ENCODE measurements at regions not wholly inside any gene's neighbourhood (a gene's known extent, or its start where the extent isn't known, plus 50 kb on each side); places are given as distances from the start of the nearest gene placed in this dataset.

DNA sequence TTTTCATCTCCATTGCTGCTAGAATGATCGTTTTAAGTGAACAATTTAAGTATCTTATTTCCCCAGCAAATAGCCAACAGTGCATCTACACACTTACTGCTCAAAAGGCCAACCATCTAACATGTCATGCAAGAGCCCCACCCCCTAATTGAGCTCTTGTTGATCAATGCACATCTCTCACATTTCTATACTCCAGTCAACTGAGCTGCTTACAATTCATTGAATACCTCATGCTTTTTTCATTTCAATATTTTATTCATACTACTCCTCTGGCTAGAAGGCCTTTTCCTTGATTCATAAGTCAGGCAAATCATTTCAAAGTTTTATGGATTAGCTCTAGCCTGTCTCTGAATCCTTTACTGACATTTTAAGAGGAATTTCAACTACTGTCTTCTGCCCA lies 79.0 kb upstream of the WDR17 start:
- DNase-seq, result no peak
- H3K4me3 ChIP-seq (ENCODE audit: low read length), result no peak overlapping the region
- H3K4me2 ChIP-seq (ENCODE audit: low read depth, low read length, poor library complexity, severe bottlenecking), result no peak overlapping the region
- no peak overlapping the region for H2AFZ ChIP-seq (ENCODE audit: low read length)
- H4K20me1 ChIP-seq (ENCODE audit: insufficient read depth, low read depth, low read length), result no peaks in the 10 kb centered on the region
- no peaks in the 10 kb centered on the region for H3K9me3 ChIP-seq (ENCODE audit: low read length)
- no peaks in the 10 kb centered on the region for H3K36me3 ChIP-seq (ENCODE audit: insufficient read depth, low read length)
- no peaks in the 10 kb centered on the region for H3K4me1 ChIP-seq (ENCODE audit: low read length)
- no peaks in the 10 kb centered on the region for H3K9me2 ChIP-seq (replicated peaks; ENCODE audit: insufficient read depth, low read length)
- no peak overlapping the region for H3K9ac ChIP-seq (ENCODE audit: low read length)
- no peaks in the 10 kb centered on the region for H3K79me2 ChIP-seq (ENCODE audit: low read length)
- no peaks in the 10 kb centered on the region for H3K27me3 ChIP-seq (ENCODE audit: low read length)
- no peak overlapping the region for H3K27ac ChIP-seq (ENCODE audit: low read length)

DNA sequence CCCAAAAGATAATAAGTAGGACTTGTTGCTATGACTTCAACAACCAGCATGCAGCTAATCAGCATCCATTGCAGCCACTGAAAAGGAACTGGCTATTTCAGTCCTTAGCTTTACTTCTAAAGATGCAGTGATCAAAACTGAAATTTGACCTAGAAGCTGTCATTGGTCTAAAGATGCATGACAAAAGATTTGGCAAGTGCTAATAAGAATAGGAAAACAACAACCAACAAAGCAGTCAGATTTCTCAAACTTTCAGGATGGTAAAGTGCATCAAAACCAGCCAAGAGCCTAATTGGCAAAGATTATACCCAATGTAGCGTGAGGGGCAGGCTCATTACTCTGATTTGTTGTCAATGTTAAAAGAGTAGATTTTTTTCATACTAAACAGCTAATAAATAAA lies 77.1 kb upstream of the WDR17 start:
- H3K4me1 ChIP-seq (ENCODE audit: low read length), result no peaks in the 10 kb centered on the region
- H3K4me2 ChIP-seq (ENCODE audit: low read depth, low read length, poor library complexity, severe bottlenecking), result no peak overlapping the region
- H3K36me3 ChIP-seq (ENCODE audit: insufficient read depth, low read length), result no peaks in the 10 kb centered on the region
- no peak overlapping the region for H3K27ac ChIP-seq (ENCODE audit: low read length)
- no peaks in the 10 kb centered on the region for H3K27me3 ChIP-seq (ENCODE audit: low read length)
- H2AFZ ChIP-seq (ENCODE audit: low read length), result no peak overlapping the region
- H3K9me3 ChIP-seq (ENCODE audit: low read length), result no peaks in the 10 kb centered on the region
- H3K79me2 ChIP-seq (ENCODE audit: low read length), result no peaks in the 10 kb centered on the region
- no peak overlapping the region for H3K9ac ChIP-seq (ENCODE audit: low read length)
- no peak overlapping the region for H3K4me3 ChIP-seq (ENCODE audit: low read length)
- H4K20me1 ChIP-seq (ENCODE audit: insufficient read depth, low read depth, low read length), result no peaks in the 10 kb centered on the region
- DNase-seq, result no peak
- no peaks in the 10 kb centered on the region for H3K9me2 ChIP-seq (replicated peaks; ENCODE audit: insufficient read depth, low read length)

DNA sequence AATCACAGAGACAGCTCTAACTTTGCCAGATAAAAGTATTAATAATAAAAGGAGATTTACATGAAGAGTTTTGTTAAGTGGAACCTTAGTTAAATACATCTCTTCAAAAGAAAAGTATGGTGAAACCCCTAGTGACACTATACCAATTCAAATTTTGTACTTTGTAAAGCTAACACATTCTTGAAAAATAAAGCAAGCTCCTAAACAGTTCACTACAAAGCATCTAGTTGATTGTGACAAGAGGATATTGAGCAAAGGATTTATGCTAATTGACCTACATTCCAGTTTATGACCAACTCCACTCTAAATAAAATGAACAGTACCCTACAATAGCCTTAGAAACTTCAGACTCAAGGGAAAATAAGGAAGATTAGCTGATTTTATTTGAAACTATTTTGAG lies 69.4 kb upstream of the WDR17 start:
- Histone ChIP-seq H2AFZ (ENCODE audit: low read length) (no peak overlapping the region), H3K9me2 (replicated peaks; ENCODE audit: insufficient read depth, low read length) (no peaks in the 10 kb centered on the region), H3K9me3 (ENCODE audit: low read length) (no peaks in the 10 kb centered on the region), H3K27me3 (ENCODE audit: low read length) (no peaks in the 10 kb centered on the region), H3K4me1 (ENCODE audit: low read length) (no peaks in the 10 kb centered on the region), H4K20me1 (ENCODE audit: insufficient read depth, low read depth, low read length) (no peaks in the 10 kb centered on the region), H3K4me3 (ENCODE audit: low read length) (no peak overlapping the region), H3K27ac (ENCODE audit: low read length) (no peak overlapping the region), H3K4me2 (ENCODE audit: low read depth, low read length, poor library complexity, severe bottlenecking) (no peak overlapping the region), H3K36me3 (ENCODE audit: insufficient read depth, low read length) (no peaks in the 10 kb centered on the region), H3K9ac (ENCODE audit: low read length) (no peak overlapping the region), H3K79me2 (ENCODE audit: low read length) (no peaks in the 10 kb centered on the region)
- no peak for DNase-seq

DNA sequence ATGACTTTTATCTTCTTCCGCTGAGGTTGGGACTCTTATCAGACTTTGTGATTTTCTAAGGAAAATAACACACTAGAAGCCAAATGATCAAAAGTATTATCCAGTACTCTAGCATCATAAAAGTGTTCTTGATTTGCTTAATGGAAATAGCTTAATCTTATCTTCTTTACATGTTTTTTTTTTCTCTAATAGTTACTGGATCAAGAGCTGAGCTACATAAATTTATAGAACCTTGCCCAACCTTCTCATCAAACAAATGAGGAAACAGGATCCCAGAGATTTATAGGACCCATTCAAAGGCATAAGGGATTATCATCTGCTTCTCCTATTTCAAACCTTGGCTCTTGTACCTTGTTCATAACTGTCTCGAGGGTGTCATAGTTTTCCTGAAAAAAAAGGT lies 68.3 kb upstream of the WDR17 start:
- H3K36me3 ChIP-seq (ENCODE audit: insufficient read depth, low read length), result no peaks in the 10 kb centered on the region
- H3K27ac ChIP-seq (ENCODE audit: low read length), result no peak overlapping the region
- H3K4me3 ChIP-seq (ENCODE audit: low read length), result no peak overlapping the region
- no peaks in the 10 kb centered on the region for H4K20me1 ChIP-seq (ENCODE audit: insufficient read depth, low read depth, low read length)
- no peak overlapping the region for H3K4me2 ChIP-seq (ENCODE audit: low read depth, low read length, poor library complexity, severe bottlenecking)
- no peaks in the 10 kb centered on the region for H3K27me3 ChIP-seq (ENCODE audit: low read length)
- DNase-seq, result no peak
- no peaks in the 10 kb centered on the region for H3K9me2 ChIP-seq (replicated peaks; ENCODE audit: insufficient read depth, low read length)
- H3K79me2 ChIP-seq (ENCODE audit: low read length), result no peaks in the 10 kb centered on the region
- H3K4me1 ChIP-seq (ENCODE audit: low read length), result no peaks in the 10 kb centered on the region
- H2AFZ ChIP-seq (ENCODE audit: low read length), result no peak overlapping the region
- H3K9ac ChIP-seq (ENCODE audit: low read length), result no peak overlapping the region
- H3K9me3 ChIP-seq (ENCODE audit: low read length), result no peaks in the 10 kb centered on the region

DNA sequence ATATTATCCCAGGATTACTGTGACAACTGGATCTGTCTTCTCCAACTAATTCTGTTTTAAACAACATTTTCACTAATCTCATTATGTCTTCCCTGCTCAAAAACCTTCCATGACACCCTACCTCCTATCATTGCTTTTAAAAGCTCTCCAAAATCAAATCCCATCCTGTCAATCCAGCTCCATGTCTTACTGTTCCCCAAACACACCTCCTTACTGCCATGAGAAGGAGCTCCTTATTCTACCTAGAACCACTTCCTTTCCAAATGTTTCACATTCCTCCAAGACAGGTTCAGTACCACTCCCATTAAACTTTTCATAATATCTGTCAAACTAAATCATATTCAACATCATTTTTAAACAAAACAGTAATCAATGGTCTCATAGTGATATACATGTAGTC lies 66.9 kb upstream of the WDR17 start:
- no peaks in the 10 kb centered on the region for H3K27me3 ChIP-seq (ENCODE audit: low read length)
- no peaks in the 10 kb centered on the region for H3K9me2 ChIP-seq (replicated peaks; ENCODE audit: insufficient read depth, low read length)
- no peak overlapping the region for H2AFZ ChIP-seq (ENCODE audit: low read length)
- no peaks in the 10 kb centered on the region for H3K4me1 ChIP-seq (ENCODE audit: low read length)
- H3K9ac ChIP-seq (ENCODE audit: low read length), result no peak overlapping the region
- no peaks in the 10 kb centered on the region for H3K79me2 ChIP-seq (ENCODE audit: low read length)
- no peaks in the 10 kb centered on the region for H3K36me3 ChIP-seq (ENCODE audit: insufficient read depth, low read length)
- DNase-seq, result no peak
- H4K20me1 ChIP-seq (ENCODE audit: insufficient read depth, low read depth, low read length), result no peaks in the 10 kb centered on the region
- no peak overlapping the region for H3K4me2 ChIP-seq (ENCODE audit: low read depth, low read length, poor library complexity, severe bottlenecking)
- no peak overlapping the region for H3K27ac ChIP-seq (ENCODE audit: low read length)
- H3K4me3 ChIP-seq (ENCODE audit: low read length), result no peak overlapping the region
- no peaks in the 10 kb centered on the region for H3K9me3 ChIP-seq (ENCODE audit: low read length)

DNA sequence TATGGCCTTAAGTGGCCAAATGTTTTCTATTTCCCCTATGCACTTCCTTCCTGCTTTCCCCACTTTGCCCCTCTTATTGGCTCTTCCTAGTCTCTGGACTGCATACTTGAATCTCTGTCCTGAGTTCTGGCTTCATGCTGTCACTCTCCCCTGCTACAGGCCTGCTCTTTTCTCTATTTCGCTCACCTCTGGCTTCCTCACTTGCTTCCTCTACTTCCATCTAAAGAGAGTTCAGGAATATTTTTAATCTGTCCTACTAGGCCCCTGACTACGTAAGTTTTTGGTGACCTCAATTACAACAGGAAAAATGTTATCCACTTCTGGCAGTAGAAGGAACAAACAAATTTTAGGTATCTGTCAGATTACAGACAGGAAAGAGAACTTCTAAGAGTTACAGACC lies 65.7 kb upstream of the WDR17 start:
- Histone ChIP-seq H3K9ac (ENCODE audit: low read length) (no peak overlapping the region), H3K9me3 (ENCODE audit: low read length) (no peaks in the 10 kb centered on the region), H3K27ac (ENCODE audit: low read length) (no peak overlapping the region), H4K20me1 (ENCODE audit: insufficient read depth, low read depth, low read length) (no peaks in the 10 kb centered on the region), H3K79me2 (ENCODE audit: low read length) (no peaks in the 10 kb centered on the region), H3K4me3 (ENCODE audit: low read length) (no peak overlapping the region), H3K36me3 (ENCODE audit: insufficient read depth, low read length) (no peaks in the 10 kb centered on the region), H3K9me2 (replicated peaks; ENCODE audit: insufficient read depth, low read length) (no peaks in the 10 kb centered on the region), H2AFZ (ENCODE audit: low read length) (no peak overlapping the region), H3K27me3 (ENCODE audit: low read length) (no peaks in the 10 kb centered on the region), H3K4me1 (ENCODE audit: low read length) (no peaks in the 10 kb centered on the region), H3K4me2 (ENCODE audit: low read depth, low read length, poor library complexity, severe bottlenecking) (no peak overlapping the region)
- no peak for DNase-seq

DNA sequence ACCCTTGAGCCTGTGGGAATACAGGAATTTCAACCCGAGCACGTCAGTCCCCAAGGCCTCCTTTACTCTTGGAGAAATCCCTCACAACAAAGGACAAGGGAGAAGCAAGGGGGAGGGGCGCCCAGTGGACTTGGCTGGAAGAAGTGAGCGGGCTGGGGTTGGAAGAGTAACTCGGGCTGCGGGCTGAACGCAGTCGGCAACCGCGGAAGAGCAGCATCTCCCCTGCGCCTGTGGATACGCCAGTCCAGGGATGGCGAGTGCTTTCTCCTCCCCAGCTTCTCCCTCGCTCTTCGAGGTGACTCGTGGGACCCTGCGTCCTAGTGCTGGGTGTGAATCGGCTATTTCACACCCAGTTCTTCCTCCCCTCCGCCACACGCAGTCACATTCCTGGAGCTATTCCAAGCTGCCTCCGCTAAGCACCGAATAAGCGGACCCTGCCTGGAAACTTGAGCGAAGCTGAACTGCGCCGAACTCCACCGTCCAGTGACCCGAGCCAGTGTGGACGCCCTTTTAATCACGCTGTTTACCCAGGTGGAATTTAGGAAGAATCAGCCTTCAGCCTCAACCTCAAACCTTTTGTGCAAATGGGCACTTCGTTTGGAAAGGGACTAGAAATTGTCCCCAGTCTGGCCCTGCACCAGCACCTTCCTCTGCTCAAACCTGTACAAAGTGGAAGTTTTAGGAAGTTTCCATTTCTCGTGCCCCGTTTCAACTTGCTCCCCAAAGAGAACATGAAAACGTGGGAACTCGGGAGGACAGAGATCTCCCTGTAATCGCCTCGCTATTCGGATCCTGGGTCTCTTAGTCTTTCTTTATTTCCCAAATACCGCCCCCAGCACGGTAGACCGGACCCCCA lies 64.3 kb upstream of the WDR17 start:
- Histone ChIP-seq H3K9me3 (ENCODE audit: low read length) (no peaks in the 10 kb centered on the region), H3K4me1 (ENCODE audit: low read length) (no peaks in the 10 kb centered on the region), H2AFZ (ENCODE audit: low read length) (no peak overlapping the region), H3K9me2 (replicated peaks; ENCODE audit: insufficient read depth, low read length) (no peaks in the 10 kb centered on the region), H4K20me1 (ENCODE audit: insufficient read depth, low read depth, low read length) (no peaks in the 10 kb centered on the region), H3K9ac (ENCODE audit: low read length) (no peak overlapping the region), H3K27me3 (ENCODE audit: low read length) (no peaks in the 10 kb centered on the region), H3K79me2 (ENCODE audit: low read length) (no peaks in the 10 kb centered on the region), H3K36me3 (ENCODE audit: insufficient read depth, low read length) (no peaks in the 10 kb centered on the region), H3K4me2 (ENCODE audit: low read depth, low read length, poor library complexity, severe bottlenecking) (no peak overlapping the region), H3K27ac (ENCODE audit: low read length) (no peak overlapping the region), H3K4me3 (ENCODE audit: low read length) (no peak overlapping the region)
- no peak for DNase-seq

DNA sequence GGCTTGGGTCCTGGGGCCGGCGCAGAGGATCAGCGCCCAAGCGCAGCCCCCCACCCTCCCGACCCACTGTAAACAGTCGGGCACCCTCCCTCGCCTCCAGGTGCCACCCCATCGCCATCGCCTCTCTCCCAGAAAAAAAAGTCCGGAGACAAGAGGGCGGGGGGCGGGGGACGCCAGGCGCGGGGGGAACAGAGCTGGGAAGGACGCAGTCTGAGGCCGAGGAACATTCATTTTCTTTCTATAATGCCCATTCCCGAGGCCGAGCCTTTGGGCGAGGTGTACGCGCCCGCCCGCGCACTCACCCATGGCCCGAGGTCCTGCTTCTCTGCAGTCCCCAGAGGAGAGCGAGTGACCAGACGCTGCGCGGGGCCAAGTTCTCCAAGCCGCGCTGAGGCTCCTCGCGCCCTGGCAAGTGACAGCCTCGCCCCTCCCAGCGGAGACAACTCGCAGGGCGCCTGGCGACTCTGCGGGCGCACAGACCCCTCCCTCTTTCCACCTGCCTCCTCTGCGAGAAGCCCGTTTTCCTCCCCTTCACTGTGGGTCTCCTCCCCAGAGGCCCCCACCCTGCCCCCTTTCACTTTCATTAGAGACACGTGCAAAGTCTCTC lies 63.5 kb upstream of the WDR17 start:
- no peak for DNase-seq
- no peaks in the 10 kb centered on the region for H4K20me1 ChIP-seq (ENCODE audit: insufficient read depth, low read depth, low read length)
- H3K4me1 ChIP-seq (ENCODE audit: low read length), result no peaks in the 10 kb centered on the region
- H3K79me2 ChIP-seq (ENCODE audit: low read length), result no peaks in the 10 kb centered on the region
- no peak overlapping the region for H2AFZ ChIP-seq (ENCODE audit: low read length)
- H3K9me2 ChIP-seq (replicated peaks; ENCODE audit: insufficient read depth, low read length), result no peaks in the 10 kb centered on the region
- no peaks in the 10 kb centered on the region for H3K36me3 ChIP-seq (ENCODE audit: insufficient read depth, low read length)
- no peak overlapping the region for H3K9ac ChIP-seq (ENCODE audit: low read length)
- no peak overlapping the region for H3K27ac ChIP-seq (ENCODE audit: low read length)
- no peaks in the 10 kb centered on the region for H3K9me3 ChIP-seq (ENCODE audit: low read length)
- H3K4me2 ChIP-seq (ENCODE audit: low read depth, low read length, poor library complexity, severe bottlenecking), result no peak overlapping the region
- H3K4me3 ChIP-seq (ENCODE audit: low read length), result no peak overlapping the region
- H3K27me3 ChIP-seq (ENCODE audit: low read length), result no peaks in the 10 kb centered on the region
